NOMO-1 treated with dmso at 0.1 percent for 144 hours (cell line): ENCODE measurements at regions not wholly inside any gene's neighbourhood (a gene's known extent, or its start where the extent isn't known, plus 50 kb on each side); places are given as distances from the start of the nearest gene placed in this dataset.

Experiments used
- DNase-seq: peaks from one replicate; lab custom pipeline; 2025; ENCODE audit not compliant: unreplicated experiment; lab: John Stamatoyannopoulos, UW

DNA sequence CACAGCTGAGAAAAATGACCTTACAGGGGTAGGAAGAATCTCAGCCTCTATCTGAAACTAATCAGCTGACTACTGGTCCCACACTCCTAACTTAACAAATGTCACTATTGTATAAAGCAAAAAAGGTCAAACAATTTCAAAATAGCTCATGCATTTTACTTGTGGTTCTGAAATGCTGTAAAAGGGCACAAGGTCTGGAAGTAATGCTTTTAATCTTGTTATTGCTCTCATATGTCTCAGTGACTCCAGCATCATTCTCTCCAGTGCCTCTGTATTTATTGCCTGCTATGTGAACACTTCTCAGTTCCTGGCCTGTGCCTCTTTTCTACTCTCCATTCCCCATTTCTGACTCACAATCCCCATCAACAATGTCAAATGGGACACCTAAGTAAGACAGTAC lies 937.7 kb downstream of the CDH11 start:
- no peak for DNase-seq

DNA sequence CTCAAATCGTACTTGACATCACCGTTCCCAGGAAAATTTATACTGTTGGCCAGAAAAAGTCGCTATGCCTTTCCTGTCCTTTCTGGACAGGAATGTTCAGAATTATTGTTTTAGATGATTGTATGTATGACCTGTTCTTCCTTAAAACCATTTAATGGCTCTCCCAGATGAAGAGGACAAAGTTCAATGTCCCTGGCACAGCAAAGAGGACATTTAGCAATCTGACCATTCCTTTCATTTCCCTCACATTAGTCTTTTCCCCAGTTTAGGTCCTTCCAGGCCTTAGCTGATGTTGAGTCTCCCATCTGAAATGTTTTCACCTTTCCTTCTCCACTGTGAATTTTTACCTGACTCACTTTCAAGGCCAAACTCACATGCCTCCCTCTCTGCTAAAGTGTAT lies 938.9 kb downstream of the CDH11 start:
- DNase-seq: no peak

GRCh38 chr16:64181271-64181925 lies 940.5 kb downstream of the CDH11 start:
- no peak for DNase-seq

- no peak for DNase-seq
These were observed 941.5 kb downstream of the CDH11 start for GRCh38 chr16:64180136-64180900.

- no peak for DNase-seq
These were observed 947.5 kb downstream of the CDH11 start for GRCh38 chr16:64174327-64174726.

- no peak for DNase-seq
These were observed 949.2 kb downstream of the CDH11 start for GRCh38 chr16:64172652-64173051.

GRCh38 chr16:64172226-64172625 lies 949.6 kb downstream of the CDH11 start:
- no peak for DNase-seq

DNA sequence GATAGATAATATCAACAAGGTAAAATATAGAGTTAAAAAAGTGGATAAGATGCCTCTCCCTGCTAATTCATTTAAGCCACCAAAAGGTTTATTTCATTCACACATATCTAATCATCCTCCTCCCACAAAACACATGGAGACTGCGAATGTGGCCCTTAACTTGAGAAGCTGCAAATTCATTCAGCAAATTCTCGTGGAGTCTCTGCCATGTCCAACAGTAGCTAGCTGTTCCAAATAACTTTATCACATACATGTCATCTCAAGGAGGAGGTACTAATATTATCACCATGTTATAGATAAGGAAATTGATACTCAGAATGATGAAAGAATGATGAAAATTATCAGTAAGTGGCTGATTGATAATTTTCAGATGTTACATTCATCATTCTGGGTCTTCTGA lies 950.2 kb downstream of the CDH11 start:
- no peak for DNase-seq

- DNase-seq: no peak
These were observed 953.5 kb downstream of the CDH11 start for GRCh38 chr16:64168371-64168770.

- DNase-seq: no peak
These were observed 953.9 kb downstream of the CDH11 start for GRCh38 chr16:64167936-64168335.

DNA sequence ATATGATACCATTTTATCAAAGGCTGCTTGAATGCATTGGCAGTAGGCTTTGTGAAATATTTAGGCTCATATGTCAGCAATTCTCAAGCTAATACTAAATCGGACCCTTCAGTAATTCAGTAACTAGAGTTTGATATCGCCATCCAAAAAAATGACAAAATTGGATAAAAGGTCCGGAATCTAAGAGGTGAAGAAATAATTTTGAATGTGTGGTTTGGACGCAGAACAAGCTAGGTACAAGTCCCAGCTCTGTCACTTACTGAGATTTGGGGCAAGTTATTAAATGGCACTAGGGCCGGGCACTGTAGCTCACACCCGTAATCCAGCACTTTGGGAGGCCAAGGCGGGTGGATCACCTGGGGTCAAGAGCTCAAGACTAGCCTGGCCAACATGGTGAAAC lies 956.5 kb downstream of the CDH11 start:
- DNase-seq: no peak

DNA sequence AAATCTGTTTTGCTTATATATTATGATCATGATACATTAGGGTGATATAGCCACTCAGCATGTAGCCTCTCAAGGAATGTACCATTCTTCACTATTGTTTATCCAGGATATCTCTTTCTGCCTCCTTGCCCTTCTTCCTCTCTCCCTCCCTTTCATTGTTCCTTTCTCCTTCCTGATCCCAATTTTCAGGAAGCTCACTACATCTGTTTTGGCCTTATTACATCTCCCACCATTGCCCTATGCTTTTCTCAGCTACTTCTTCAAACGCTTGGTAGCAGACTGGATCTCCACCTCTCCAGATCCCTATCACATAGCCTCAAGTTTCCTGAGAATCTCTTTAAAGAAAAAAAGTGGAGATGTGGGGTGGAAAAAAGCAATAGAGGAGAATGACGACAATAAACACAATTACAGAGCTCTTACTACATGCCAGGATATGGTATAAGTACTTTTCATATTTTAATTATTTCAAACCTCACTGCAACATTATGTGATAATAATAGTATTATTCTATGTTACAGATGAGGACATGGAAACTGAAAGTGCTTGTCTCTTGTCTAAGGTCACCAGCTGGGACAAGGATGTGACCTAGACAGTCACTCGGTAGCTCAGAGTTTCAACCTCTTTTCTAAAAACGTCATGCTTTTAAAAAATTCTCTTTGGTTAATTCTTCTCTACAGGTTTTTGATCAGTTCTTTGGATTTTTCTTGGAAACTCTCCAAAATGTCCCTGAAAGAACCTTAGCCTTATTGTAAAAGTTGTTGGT lies 959.1 kb downstream of the CDH11 start:
- no peak for DNase-seq

DNA sequence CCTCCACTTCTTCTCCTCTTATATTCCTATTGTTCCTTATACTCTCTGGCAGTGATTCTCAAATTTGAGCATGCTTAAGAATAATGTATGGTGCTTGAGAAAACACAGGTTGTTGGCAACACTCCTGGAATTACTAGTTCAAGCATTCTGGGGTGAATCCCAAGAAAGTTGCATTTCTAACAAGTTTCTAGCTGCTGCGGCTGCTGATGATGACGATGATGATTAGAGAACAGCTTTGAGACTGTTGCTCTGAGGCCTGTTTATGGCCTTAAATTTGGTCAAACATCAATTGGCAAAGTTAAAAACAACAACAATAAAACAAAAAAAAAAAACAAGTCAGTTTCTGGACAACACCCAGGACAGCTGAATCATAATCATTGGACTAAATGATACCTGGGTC lies 961.9 kb downstream of the CDH11 start:
- no peak for DNase-seq

DNA sequence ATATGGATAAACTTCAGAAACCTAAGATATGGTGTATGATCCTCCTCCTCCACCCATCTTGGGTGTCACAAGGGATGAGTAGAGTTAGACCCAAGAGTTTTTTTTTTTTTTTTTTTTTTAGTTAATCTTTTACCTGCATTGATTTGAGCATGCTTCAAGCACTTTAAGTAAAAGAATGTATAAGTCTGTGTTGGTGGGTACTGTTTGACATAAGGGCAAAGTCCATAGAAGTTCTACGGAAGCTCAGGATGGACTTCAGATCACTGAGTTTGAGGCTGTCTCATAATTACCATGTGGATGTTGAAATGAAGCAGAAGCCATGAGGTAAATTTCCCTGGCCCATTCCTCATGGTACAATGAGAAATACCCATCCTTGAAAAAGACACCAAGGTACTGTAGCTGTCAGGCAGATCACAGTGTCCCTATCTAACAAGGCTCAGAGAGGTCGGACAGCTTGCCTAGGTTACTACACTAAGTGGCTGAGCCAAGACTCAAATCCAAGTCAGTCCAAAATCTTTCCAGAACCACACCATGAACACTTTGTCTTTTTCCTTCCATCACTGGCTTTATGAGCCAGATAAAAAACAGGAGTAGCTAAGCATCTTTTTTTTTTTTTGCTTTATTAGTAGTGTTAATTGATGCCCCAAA lies 962.8 kb downstream of the CDH11 start:
- no peak for DNase-seq

GRCh38 chr16:64153718-64154117 lies 968.1 kb downstream of the CDH11 start:
- no peak for DNase-seq

DNA sequence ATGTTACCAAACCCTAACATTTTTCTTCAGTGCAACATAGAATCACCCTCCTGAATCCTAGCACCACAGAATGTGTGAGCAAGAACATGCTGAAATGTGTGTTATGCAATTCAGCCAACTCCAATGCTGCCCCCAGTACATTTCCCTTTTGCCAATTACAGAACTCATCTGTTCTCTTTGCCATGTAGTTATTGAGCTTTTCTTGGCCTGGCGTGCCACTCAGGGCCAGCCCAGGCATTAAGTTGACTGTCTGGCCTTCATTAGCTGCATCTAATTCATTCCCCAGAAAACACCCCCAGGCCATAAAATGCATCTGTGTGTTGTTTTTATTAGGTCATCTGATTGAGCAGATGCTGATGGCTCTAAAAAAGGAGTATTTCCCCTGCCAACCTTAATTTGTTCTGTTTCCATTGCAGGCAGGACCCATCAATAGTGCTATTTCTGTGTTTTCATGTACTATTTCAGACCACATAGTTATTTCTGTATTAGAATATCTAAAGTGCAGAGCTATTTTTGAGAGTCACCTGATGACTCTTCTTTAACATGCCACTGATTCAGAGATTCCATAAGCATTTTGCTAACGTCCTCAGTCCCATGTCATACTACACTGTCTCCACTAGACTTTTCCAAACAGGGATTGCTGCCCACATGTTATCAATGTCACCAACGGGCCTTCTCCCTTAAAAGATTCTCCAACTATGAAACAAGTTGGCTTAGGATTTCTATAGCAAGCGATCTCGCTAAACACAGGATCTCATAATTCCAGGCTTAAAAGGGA lies 969.7 kb downstream of the CDH11 start:
- DNase-seq: no peak

GRCh38 chr16:64150193-64150592 lies 971.7 kb downstream of the CDH11 start:
- no peak for DNase-seq

GRCh38 chr16:64149756-64150155 lies 972.1 kb downstream of the CDH11 start:
- DNase-seq: no peak

- no peak for DNase-seq
These were observed 973.5 kb downstream of the CDH11 start for GRCh38 chr16:64148356-64148755.

DNA sequence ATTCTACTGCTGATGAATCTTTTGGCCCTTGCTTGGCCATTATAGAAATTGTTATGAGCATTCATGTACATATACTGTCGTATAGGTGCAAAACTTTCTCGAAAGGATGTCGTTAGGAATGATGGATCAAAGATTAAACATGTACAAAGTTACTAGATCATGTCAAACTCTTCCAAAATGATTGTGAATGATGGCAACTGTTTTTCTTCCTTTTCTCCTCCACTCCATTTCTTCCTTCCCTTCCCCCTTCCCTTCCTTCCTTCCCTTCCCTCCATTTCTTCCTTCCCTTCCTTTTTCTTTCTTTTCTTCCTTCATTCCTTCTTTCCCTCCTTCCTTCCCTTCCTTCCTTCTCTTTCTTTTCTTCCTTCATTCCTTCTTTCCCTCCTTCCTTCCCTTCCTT lies 973.9 kb downstream of the CDH11 start:
- DNase-seq: no peak

GRCh38 chr16:64144617-64145016 lies 977.2 kb downstream of the CDH11 start:
- DNase-seq: no peak
